Suppressor macrophage (primary cell): ENCODE measurements at regions not wholly inside any gene's neighbourhood (a gene's known extent, or its start where the extent isn't known, plus 50 kb on each side); places are given as distances from the start of the nearest gene placed in this dataset.
"Not testable (repeated sequence)": the region's sequence is repeated elsewhere in the genome, so short reads cannot be mapped to it uniquely, and the experiment has no call there.

Source experiments
- DNase-seq, 4 experiments: peaks; one replicate each; pipeline ENCODE4 v3.0.0-alpha.2; 2020 to 2022

DNA sequence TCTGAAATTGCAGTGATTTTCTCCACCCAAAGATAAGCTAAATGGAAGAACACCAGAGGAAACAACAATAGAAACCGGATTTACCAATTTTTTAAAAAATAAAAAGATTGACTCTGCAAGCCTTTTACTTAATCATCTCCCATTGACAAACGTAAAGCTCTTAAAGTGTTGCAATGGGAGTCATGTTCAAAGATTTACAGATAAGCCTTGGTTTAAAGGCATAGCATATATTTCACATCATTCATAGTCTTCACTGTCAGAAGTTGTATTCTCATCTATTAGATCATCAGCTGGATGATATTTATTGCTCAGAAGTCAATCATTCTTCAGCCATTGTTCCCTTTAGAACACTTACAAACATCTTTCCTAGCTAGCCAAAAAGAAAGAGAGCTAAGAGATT, 397.6 kb downstream of the GBE1 start:
- DNase-seq, result no peak

DNA sequence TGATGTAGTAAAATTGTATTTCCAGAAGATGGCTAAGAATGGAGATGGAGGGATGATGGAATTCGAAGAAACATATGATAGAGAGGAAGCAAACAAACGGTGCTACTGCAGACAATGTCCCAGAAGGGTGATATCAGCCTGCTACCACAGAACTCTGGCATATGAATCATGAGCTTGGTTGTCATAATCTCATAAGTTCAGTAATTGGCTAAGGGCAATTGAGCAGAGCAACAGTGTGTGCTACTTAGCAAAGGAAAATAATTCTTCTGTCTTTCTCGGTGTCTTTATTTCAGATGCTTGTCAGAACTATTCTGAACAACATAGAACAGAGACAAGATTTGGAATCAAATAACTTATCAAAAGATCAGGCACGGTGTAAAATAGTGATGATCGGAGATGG, 407.3 kb downstream of the GBE1 start:
- DNase-seq, result no peak

DNA sequence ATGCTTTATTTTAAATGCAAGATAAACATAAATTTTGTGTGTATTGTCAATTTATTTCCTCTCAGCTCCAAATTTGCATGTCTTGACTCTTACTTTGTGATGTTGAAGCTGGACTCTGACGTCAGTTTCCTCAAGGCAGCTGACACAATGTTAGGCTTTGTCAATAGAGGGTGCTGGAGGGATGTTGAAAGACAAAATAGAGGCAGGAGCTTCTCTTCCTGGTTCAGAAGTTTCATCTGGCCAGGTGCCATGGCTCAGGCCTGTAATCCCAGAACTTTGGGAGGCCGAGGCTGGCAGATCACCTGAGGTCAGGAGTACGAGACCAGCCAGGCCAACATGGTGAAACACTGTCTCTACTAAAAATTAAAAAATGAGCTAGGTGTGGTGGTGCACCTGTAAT, 408.6 kb downstream of the GBE1 start:
- DNase-seq, result peak in 3 of 4 experiments; percentile 3 to 10 (median 6)

DNA sequence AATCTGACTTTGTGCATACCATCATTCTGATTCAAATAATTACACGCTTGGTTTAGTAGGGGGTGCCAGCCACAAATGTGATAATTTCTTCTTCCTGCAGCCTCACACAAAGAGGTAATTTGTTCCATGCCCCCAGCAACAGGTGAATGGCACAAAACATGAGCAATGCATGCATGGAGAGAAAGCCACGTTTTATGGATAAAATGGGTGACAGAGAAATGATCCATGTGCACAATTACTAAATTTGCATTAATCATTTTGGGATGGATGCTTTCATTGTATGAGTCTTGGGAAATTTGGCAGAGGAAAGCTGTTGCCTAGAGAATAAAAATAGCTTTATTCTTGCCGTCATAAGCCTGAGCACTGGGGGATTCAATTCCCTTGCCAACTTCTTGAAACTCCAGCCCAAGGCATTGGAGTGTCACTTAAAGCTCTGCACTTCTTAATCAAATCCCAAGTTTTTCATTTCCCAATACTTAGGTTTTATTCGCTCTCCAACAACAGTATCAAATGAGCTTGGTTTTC, 411.6 kb downstream of the GBE1 start:
- DNase-seq, result no peak

DNA sequence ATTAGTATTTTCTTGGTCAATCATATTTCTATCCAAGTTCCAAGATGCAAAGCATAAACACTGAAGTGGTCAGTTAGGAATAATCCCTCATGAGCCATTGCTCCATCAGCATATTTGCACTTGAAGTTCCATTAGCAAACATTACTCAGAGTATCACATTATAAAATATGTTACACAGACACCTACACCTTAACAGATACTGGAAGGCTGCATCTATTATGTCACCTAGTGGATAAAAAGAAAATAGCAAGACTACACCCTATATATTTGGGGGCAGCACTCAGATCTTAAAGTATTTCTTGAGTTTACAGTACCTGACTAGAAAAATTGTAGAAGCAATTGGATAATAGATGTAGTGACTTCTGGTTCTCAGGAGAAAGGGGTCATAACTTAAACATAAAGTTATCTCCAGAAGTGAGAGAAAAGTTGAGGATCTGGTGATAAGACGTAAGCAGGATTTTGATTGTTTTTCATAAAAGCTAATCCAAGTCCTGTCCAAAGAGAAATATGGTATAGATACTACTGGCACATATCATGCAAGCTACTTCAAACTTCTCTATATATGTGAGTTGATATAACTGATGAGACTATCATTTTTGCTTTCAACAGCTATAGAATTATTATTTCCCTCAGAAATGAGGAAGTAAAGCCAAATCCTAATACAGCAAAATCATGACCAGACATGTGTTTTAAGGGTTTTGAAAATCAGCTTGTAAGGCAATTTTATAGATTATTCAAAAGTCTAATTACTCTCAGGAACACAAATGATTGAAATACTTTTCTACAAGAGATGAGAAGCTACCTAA, 422.2 kb downstream of the GBE1 start:
- DNase-seq, result peak in 1 of 4 experiments; percentile 5

DNA sequence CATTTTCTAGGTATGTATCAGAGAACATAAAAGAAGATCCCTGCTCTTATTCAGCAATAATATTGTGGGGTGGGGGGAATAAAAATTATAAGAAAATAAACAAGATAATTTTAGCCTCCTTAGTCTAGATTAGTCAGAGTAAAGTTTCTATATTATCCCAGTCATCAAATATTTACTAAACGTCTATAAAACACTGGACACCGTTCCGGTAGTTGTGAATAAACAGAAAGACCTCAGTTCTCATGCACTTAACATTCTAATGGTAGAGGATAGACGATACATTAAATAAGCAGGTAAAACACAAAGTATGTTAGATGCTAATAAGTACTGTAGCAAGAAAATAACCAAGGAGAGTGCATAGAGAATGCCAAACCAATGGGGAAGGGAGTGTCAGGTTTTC, 425.0 kb downstream of the GBE1 start:
- no peak for DNase-seq

DNA sequence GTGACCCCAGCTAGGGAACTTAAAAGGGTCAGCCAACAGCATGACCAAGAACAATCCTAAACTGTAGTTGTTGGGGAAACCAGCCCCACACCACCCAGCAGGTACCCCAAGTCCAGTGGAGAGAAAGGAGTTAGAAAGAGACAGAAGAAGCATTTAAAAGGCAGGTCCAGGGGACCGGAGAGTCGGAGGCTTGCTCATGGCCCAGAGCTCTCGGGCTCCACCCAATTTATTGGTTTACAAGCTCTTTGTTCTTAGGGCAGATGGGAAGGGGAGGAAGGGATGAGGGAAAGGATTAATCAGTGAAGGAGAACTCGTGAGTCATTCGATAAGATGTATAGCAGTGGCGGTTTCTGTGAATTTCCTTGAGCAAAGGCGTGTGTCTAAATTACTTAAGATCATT, 431.6 kb downstream of the GBE1 start:
- not testable (repeated sequence) for DNase-seq

DNA sequence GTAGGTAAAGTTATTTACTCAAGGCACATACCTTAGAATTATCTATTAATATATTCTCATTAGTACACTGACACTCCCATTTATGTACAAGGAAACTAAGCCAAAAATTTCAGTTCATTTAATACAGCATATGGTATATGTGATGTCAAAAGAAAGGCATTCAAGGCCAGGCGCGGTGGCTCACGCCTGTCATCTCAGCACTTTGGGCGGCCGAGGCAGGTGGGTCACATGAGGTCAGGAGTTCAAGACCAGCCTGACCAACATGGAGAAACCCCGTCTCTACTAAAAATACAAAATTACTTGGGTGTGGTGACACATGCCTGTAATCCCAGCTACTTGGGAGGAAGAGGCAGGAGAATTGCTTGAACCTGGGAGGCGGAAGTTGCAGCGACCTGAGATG, 435.2 kb downstream of the GBE1 start:
- DNase-seq, result no peak

DNA sequence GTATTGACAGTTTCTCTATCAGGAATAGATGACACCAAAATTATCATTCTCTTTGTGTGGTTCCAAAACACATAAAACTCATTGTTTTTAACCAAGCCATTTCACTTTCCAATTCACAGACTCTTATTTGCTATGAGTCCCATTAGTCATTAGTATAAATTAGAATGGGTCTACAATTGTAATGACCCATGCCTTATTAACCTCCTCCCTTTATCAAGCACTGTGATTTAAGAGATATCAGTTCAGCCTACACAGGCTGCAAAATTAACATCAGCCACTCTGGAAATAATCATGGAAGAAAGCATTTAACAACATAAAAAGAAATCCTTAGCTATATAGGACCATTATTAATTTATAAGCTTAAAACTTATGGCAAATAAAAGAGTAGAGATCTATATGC, 440.6 kb downstream of the GBE1 start:
- DNase-seq, result no peak

DNA sequence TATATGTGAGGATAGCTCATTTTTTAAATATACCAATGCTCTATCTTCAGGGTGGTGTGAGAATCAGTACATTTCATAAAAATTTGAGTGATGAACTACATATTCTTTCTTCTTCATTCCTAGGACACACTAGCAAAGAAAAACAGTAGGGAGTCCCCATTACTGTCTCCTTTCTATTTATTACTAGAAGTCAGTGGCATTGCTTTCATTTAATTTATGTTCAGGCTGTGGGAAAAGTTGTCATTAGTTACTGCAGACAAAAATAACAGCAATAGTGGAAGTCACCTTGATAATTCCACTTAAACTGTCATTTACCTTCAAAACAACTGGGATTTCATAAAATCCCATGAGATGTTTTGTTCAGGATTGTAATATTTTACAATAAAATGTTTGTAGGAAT, 446.4 kb downstream of the GBE1 start:
- DNase-seq, result no peak

DNA sequence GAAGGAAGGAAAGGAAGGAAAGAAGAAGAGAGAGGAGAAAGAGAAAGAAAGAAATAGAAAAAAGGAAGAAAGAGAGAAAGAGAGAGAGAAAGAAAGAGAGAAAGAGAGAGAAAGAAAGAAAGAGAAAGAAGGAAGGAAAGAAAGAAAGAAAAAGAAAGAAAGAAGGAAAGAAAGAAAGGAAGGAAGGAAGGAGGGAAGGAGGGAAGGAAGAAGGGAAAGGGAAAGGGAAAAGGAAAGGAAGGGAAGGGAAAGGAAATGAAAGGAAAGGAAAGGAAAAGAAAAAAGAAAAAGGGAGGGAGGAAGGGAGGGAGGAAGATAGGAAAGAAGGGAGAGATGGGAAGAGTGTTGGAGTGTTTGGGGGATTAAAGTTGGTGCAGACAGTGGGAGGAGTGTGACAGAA, 450.1 kb downstream of the GBE1 start:
- no peak for DNase-seq

DNA sequence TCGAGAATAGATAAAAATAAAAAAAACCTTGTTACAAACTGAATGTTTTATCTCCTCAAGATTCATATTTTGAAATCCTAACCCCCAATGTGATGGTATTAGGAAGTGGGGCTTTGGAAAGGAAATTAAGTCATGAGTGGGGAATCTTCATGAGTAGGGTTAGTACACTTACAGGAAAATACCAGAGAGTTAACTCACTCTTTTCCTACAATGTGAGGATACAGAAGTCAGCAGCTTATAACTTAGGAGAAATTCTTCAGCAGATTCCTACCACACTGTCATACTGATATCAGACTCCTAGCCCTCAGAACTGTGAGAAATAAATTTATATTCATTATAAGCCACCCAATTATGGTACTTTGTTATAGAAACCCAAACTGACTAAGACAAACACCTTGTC, 453.1 kb downstream of the GBE1 start:
- DNase-seq, result no peak

DNA sequence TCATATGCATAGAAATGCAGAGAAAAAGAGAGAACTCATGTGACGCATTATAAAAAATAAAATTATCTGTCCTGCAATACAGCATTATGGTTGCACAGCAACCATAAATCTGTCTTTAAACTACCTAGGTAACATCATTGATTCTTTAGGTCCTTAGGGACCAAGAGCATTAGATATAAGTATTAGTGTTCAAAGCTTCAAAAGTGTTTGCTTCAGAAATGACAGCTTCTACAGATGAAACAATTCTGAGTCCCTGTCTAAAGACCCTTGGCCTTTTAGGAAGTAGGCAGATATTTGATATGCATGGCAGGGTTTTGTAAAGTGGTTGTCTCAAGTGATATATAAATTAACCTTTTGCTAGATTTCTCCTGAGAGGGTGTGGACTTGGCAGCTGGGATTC, 454.2 kb downstream of the GBE1 start:
- no peak for DNase-seq

DNA sequence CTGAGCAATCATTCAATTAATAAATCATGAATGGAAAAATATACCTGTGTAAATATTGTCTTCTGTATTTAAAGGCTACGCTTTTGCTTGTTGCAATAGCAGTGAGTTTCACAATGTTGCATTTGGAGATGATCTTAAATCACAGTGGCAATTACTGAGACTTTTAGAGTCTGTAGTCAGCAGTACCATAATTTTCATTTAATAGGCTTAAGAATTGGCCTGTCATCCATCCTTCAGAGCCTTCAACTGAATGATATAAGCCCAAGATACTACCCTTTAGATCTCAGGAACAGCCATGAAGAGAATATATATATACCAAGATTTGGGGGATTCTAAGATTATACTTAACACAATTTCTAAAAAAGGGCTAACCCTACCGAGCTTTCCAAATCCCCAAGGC, 458.1 kb downstream of the GBE1 start:
- DNase-seq, result no peak

DNA sequence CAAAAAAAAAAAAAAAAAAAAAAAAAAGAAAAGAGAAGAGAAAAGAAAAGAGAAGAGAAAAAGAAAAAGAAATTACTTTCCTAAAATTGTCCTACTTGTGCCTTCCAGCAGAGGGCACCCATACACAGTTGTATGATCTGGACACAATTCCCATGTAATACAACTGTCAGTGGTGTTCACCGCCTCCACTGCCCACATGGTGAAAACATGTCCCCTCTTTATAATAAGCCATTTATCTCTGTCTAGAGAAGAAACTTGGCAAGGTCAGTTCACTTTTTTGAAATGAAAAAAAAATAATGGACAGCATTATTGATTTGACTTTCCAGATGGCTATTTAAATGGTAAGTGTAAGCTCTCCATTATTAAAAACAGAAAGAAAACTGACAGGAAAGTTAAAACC, 459.4 kb downstream of the GBE1 start:
- DNase-seq, result peak; percentile 26 to 52 (median 42)

DNA sequence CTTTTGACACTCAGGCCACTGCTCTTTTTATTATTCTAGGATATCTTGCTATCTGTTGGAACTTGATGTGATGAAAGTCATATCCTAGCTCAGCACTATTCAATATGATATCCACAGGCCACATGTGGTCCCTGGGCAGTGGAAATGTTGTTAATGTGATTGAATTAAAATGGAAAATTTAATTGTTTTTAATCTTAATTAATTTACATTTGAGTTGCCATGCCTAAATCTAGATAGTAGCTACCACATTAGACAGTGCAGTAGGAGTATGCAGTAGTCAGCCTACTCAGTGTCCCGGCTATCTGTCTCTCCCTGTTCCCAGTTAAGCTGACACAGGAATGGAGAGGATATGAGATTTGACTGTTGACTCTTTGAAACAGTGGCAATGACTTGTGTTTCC, 460.2 kb downstream of the GBE1 start:
- DNase-seq, result no peak

DNA sequence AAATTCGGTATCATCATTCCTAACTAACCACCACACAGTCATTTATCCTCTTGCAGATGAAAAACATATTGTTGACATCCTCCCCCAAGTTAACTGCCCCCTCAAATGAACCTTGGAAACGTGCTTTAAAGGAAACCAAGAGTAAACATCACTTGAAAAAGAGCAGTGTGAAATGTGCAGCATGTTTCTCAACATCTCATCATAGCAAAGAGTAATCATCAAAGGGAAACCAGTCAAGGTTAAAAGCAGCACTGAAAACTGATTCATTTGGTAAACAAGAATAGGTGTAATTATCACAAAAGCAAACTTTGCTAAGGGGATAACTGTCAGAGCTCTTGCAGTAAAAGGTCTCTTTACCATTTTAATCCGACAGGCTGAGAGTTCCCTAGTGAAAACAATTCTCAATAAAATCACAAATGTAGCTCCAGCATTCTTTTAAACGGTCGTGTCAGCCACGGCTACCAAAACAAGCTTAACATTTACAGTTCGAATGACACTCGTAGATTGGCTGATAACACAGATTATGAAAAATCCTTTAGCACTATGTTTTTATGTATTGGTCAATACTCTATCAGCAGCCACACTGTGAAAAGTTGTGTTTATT, 461.0 kb downstream of the GBE1 start:
- no peak for DNase-seq

DNA sequence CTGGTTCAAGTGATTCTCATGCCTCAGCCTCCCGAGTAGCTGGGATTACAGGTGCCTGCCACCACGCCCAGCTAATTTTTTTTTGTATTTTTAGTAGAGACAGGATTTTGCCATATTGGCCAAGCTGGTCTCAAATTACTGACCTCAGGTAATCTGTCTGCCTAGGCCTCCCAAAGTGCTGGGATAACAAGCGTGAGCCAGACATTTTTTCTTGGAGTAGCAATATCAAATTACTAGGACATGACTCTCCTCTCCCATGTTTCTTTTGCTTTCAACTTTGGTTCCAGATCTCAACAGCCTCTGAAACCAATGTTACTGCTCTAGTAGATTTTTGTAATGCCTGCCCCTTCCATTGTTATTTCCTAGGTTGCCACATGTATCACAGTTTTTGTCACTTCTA, 462.0 kb downstream of the GBE1 start:
- no peak for DNase-seq

DNA sequence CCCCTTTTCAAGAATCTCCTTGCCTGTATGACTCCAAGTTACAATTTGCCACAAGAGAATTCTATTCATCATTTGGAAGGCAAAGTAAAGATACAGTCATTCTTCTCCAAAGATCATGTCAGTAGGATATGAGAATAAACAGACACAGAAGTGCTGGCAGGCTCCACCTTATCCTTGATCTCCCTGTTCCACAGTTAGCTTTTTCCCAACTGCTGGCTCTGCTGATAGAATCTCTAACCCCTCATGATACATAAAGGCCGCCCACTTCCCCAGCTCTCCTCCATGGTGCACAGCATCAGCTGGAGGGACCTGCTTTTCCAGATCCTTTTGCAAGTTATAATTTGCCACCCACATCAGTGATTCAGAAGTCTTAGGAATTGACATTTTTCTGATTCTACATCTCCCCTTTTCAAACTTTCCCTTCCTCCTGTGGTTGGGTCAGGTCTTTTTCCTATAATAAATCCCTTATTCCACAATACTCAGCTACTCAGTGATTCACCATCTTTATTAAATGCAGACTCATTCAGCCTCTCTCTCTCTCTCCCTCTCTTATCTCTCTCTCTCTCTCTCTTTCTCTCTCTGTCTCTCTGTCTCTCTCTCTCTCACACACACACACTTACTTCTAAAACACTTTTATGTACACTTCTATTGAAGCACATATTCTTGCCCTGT, 465.4 kb downstream of the GBE1 start:
- DNase-seq, result no peak

DNA sequence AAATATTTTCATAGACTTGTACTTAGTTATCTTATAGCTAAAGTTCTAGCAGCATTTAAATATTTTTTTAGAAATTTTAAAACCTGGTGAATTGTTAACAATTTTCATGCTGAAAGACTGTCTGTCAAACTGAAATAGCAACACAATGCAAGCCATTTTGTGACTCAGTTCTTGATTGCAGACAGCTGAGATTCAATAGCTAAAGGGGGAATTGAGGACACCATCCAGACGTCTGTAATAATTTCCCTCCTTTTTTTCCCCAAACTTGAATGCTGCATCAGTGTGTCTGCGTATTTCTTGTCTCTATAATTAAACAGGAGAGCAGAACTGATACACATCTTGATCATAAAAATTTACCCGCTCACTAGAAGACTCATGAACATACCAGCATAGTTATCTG, 468.3 kb downstream of the GBE1 start:
- no peak for DNase-seq

DNA sequence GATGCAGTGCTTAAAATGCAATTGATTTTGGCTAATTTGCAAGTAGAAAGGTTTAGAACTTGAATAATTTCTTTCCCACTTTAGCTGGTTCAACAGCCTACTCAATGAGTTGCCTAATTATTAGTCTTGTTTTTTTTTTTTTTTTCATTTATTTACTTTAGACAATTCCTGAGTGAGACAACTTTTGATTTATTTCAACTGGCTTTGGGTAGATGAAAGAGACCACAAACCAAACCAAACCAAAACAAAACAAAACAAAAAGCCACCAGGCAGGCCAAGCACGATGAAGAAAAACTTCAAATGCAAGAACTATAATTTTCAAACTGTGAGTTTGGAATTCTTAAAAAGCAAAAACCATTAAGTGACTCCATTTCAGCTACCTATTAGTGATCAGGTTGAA, 469.9 kb downstream of the GBE1 start:
- no peak for DNase-seq

DNA sequence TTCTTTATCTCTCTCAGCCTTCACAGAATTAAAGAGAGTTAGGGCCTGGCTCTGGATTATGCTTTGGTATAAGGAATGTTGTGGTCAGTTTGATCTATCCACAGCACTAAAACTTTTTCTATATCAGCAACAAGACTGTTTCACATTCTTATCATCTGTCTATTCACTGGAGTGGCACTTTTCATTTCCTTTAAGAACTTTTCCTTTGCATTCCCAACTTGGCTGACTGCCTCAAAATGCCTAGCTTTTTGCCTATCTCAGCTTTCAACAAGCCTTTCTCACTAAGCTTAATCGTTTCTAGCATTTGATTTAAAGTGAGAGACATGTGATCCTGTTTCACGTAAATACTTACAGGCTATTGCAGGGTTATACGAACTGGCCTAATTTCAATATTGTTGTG, 471.8 kb downstream of the GBE1 start:
- DNase-seq, result no peak

DNA sequence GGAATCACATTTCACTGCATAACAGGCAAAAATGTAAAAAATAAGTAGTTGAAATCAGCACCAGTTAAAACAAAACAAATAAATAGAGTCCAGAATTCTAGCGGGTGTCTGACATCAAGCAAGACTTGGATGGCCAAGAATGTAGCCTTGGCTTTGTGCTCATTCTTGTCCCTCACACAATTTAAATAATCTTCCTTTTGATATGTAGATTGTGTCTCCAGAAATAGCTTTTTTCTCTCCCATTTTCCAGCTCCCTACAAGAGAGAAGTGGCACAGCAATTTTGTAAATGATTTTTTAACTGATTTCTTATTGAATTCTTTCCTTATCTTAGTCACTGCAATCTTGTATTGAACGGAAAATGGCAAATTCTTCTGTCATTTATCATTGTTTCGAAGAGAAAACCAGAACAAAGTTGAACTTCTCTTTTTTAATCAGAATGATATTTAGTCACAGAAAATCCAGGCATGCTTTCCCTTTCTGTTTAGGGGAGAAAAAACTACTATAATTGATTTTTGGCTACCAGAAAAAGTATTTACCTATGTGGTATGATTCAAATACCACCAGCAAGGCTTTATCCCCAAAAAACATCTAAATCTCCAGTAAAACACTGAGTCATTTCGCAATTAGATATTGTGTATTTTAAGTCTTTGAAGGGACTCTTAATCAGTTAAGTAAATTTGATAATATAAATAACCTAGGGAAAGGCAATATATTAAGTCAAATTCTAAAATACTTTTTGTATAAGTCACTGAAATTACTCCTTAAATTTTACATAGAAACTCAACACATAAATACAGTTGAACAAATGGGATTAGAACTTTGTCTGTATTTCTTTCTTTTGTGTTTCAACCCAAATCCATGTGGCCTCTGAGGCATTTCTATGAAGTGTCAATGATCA, 481.7 kb downstream of the GBE1 start:
- no peak for DNase-seq
